SU-DHL-6 (cell line): ENCODE measurements at regions not wholly inside any gene's neighbourhood (a gene's known extent, or its start where the extent isn't known, plus 50 kb on each side); places are given as distances from the start of the nearest gene placed in this dataset.

ENCODE experiments used
- CTCF ChIP-seq: fragments of 200-600 bp; sonication (generic); IDR thresholded peaks from one replicate; pipeline ENCODE4 v1.5.1; 2017; ENCODE audit warnings: antibody characterized with exemption, mild to moderate bottlenecking, low read length, moderate library complexity; ENCODE audit not compliant: insufficient read depth, poor library complexity, severe bottlenecking
- EZH2phosphoT487 ChIP-seq: fragments of 200-600 bp; sonication (generic), shearing (Covaris generic); conservative IDR thresholded peaks from 2 replicates; pipeline ENCODE4 v1.6.1; 2018; ENCODE audit warnings: mild to moderate bottlenecking, antibody characterized with exemption, low read length, moderate library complexity, mixed read lengths

- TF ChIP-seq CTCF, result no peak
- no peak for TF ChIP-seq EZH2phosphoT487
Observed at GRCh38 chr3:43883729-43884396, 193.1 kb downstream of the ABHD5 start.
